HL-60/S4 treated with retinoic acid at 250 ng/mL for 4 days and 3 days (cell line): ENCODE measurements at regions not wholly inside any gene's neighbourhood (a gene's known extent, or its start where the extent isn't known, plus 50 kb on each side); places are given as distances from the start of the nearest gene placed in this dataset.

ENCODE experiments used
- in situ Hi-C: fragments of 300-500 bp; cut with MboI; formaldehyde crosslinking; loops from 2 replicates; pipeline ENCODE4 v1.7.0; 2022; ENCODE audit warnings: low sequenced_read_pairs

DNA sequence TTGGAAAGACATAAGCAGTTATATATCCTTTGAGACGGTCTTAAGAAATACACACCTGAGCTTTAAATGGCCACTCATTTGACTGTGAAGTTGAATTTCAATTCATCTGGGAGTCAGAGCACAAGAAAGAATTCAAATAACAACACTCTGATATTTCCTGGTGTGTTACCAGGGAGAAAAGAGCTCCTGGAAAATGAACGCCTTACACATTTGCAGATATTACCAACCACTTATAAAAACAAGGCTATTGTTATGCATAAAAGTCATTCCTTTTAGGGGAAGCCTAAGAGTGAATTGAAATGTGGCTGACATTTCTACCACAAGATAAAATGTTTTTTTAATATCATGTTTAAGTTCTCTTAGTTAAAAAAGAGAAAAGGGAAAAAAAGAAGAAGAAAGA lies 229.2 kb upstream of the PLEKHG7 start:
- in situ Hi-C loops: no loop called here

DNA sequence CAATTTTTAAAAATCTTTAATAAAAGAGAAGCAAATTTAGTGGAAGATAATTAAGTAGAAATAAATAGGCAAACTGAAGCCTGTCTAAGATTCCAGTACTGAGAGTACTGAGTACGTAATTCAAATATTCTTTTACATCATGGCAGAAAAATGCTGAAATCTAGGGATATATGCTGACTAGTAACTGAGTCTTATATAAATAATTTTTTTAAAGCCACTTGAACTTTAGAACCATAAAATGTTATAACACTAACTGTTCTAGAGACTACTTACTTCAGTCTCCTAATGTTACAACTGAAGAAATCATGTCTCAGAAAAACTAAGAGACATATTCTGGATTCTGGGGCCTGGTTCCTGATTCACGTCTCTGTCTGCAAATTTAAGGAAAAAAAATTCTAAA lies 230.6 kb upstream of the PLEKHG7 start:
- in situ Hi-C loops: no loop called here

- in situ Hi-C loops: no loop called here
Measured at GRCh38 chr12:92471551-92471950, 231.2 kb upstream of the PLEKHG7 start.

GRCh38 chr12:92470608-92471021 lies 232.2 kb upstream of the PLEKHG7 start:
- in situ Hi-C loops: no loop called here

- in situ Hi-C loops: no loop called here
Measured at GRCh38 chr12:92469837-92470236, 233.0 kb upstream of the PLEKHG7 start.

DNA sequence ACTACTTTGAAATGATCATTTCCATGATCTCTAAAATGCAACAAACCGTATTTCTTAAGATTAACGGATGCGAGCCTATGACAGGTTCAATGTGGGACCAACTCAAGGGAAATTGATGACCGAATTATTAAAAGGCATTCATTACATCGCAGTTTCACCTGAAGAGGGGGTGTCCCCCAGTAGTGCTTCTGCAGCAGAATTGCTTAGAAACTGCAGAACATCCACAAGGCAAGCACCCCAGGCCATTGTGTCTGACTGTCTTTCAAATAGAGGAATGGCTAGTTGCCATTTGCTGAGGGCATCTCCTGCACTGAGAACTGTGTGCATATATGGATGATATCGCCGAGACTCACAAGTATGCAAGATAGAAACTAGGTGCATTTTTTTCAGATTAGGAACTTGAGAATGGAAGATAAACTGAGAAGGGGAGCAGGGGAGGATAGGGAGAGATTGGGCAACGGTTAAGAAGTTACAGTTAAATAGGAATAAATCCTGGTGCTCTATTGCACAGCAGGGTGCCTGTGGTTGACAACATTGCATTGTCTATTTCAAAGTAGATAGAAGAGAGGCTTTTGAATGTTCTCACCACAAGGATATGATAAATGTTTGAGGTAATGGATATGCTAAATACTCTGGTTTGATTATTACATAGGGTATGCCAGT lies 234.3 kb upstream of the PLEKHG7 start:
- in situ Hi-C loops: no loop called here

- in situ Hi-C loops: no loop called here
Measured at GRCh38 chr12:92467886-92468285, 234.9 kb upstream of the PLEKHG7 start.

DNA sequence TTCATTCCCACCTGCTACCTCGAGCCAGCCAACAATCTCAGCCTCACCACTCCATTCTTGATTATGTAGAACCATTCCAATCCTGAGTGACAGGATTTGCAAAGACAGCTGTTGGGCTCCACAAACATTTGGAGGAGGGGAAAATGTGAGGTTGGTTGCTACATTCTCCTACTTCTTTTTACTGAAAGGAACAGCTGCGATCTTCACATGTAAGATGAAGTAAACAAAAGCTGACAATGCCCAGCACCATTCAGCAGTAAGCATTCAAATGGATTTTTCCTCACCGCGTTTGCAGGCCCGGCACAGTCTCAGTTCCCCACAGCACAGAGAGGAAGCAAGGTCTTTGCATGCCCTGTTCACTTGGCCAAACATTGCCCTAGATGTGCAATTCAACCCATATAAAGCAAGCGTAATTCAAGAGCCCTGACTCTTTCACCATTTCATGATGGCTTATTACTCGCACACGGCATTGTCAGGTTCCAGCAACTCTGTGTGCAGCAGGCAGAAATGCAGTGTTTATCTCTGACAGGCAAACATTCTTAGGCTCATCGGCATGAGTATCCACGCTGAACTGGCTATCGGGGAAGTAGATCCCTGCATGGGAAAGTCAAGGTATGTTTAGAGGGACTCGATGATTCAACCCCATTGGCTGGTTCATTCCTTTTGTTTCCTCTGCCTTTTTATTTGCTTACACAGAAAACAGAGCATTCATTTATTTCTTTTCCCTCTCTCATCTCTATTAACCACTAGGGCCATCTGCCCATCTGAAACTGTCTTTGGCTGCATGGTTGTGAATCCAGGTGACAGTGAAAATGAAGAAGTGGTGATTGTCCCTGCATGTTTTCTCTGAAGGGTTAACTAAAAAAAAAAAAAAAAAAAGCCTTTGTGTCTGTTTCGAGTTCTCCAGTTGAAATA lies 236.1 kb upstream of the PLEKHG7 start:
- in situ Hi-C loops: no loop called here

- in situ Hi-C loops: no loop called here
Measured at GRCh38 chr12:92465786-92466295, 236.9 kb upstream of the PLEKHG7 start.

- in situ Hi-C loops: no loop called here
Measured at GRCh38 chr12:92464911-92465310, 237.9 kb upstream of the PLEKHG7 start.

DNA sequence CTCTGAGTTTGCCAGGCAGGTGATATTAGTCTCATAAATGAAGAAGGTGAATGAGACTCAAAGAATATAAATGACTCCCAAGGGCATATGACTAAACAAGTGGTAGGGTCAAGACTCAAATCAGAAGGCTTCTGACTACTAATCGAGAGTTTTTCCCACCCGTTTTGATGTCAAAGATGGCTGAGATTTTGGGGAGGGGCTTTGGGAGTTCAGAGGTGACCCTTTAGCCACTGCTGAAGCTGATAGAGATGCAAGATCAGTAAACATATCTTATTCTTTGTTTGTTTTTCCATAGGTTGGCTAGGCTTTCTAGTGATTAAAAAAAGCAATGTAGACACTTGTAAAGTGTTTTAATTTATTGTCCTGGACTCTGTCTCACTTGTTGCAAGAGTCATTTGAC lies 239.6 kb upstream of the PLEKHG7 start:
- in situ Hi-C loops: no loop called here

GRCh38 chr12:92462527-92462926 lies 240.3 kb upstream of the PLEKHG7 start:
- in situ Hi-C loops: no loop called here

DNA sequence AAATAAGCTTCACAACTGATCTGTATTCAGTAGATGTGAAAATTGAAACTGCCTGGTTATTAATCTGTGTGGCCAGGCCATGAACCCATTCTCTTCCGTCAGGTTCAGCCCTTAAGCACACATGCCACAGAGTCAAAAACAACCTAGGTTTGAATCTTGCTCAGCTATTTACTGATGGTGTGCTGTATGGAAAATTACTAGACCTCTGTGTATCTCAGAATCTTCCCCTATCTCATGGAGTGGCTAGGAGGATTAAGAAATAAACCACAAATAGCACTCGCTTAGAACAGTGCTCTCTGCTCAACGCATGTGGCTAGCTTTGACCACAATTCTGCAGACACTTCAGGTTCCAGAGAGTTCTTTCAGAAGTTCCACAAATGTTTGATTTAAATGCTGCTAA lies 240.7 kb upstream of the PLEKHG7 start:
- in situ Hi-C loops: no loop called here

- in situ Hi-C loops: no loop called here
Measured at GRCh38 chr12:92459850-92460249, 242.9 kb upstream of the PLEKHG7 start.

DNA sequence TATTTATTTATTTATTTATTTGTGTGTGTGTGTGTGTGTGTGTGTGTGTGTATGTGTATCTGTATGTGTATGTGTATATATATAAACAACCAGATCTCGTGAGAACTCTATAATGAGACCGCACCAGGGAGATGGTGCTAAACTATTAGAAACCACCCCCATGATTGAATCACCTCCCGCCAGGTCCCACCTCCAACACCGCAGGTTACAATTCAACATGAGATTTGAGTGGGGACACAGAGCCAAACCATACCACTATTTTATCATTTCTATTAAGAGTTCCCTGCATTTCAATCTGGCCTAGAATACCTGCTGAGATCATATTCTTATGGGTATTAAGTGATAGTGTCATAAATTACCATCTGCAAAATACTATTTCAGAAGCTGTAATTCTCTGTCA lies 243.8 kb upstream of the PLEKHG7 start:
- in situ Hi-C loops: no loop called here

DNA sequence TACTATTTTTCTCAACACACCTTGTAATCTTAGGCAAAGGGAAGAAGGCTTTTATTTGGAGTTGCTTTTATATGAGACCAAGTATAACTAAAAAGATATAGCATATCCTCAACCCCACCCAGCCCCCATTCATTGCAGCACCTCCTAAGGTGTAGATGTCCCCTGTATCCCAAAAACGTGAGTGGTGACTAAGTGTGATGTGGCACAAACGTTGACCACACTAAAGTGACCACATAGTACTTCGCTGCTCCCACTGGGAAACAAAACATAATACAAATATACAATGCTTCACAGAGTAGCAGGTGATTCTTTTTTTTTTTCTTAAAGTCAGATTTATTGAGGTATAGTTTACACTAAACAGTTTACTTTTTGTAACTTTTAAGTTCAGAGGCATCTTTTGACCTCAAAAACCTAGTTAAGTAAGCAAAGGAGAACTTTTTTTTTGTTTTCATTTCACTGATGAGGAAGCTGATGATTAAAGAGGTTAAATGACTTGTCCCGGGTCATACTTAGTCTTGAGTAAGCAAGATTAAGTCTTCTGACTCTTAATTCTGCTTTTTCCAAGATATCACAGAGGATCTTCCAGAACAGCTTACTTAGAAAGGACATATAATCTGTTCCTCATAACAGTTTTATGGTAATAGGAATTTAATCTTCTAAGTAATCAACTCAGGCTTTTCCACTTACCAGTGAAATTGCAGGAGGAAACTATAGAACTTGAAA lies 245.2 kb upstream of the PLEKHG7 start:
- in situ Hi-C loops: no loop called here

DNA sequence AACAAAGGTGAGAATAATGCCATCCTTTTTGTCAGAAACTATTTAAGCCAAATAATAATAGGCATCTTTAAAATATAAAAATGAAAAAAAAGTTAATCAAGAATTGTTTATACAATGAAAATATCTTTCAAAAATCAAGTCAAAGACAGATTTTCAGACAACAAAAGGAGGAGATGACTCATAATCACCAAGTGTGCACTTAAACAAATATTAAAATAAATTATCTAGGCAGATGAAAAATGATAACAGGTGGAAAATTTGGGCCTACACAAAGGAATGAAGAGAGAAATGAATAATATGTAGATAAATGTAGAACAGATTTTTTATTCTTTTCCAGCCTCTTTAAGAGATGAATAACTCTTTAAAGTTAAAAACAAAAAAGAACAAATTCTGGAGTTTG lies 250.0 kb upstream of the PLEKHG7 start:
- in situ Hi-C loops: no loop called here

GRCh38 chr12:92446083-92446460 lies 256.7 kb upstream of the PLEKHG7 start:
- in situ Hi-C loops: no loop called here

- in situ Hi-C loops: no loop called here
Measured at GRCh38 chr12:92445253-92446082, 257.3 kb upstream of the PLEKHG7 start.

- in situ Hi-C loops: no loop called here
Measured at GRCh38 chr12:92444763-92445162, 258.0 kb upstream of the PLEKHG7 start.

DNA sequence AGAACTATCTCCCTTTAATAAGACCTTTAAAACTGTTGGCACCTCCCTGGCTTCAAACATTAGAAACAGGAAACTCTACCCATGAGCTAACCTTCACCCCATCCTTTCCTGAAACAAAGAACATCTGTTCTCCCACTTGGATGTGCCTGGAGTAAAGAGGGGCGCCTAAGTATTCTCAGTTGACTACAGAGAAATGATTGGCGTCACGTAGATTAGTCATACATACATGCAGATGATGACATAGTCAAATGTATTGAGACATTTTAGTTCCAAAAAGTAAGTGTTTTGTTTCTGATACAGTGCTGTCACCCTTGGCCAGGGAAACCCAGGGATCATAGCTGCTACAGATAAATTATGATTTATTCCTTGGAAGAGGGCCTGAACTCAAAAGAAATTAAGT lies 260.0 kb upstream of the PLEKHG7 start:
- in situ Hi-C loops: no loop called here
